ENCODE measurements at regions not wholly inside any gene's neighbourhood (a gene's known extent, or its start where the extent isn't known, plus 50 kb on each side); places are given as distances from the start of the nearest gene placed in this dataset.

GRCh38 chr6:147911686-147912085, 403.2 kb downstream of the SAMD5 start:
- TF ChIP-seq YY1 (IDR thresholded peaks at IDR 0.05; ENCODE audit: low read depth, low read length), result no peak
- no peak for TF ChIP-seq POLR2A (IDR thresholded peaks at IDR 0.05; ENCODE audit: control extremely low read depth in 1 of 2, low read depth in 2 of 2, low read length in 2 of 2)
- TF ChIP-seq MAX (IDR thresholded peaks at IDR 0.05), result no peak
- TF ChIP-seq EZH2 (IDR thresholded peaks at IDR 0.05; ENCODE audit: low read depth, low read length, severe bottlenecking), result no peak

All from H1 (cell line).